GM18861 (cell line): ENCODE measurements at regions not wholly inside any gene's neighbourhood (a gene's known extent, or its start where the extent isn't known, plus 50 kb on each side); places are given as distances from the start of the nearest gene placed in this dataset.
A peak's percentile ranks its signal among the peaks of the same experiment; 100 is the strongest.

Experiments used
- ATAC-seq: cut with Tn5 transposase; IDR thresholded peaks from one replicate; pipeline ENCODE4 v1.9.1; 2021; ENCODE audit not compliant: unreplicated experiment

GRCh38 chr10:6781133-6781770 is 201.2 kb upstream of the PRKCQ start:
- peak; percentile 71 for ATAC-seq

- no peak for ATAC-seq
Measured at GRCh38 chr10:6780008-6780677, 200.1 kb upstream of the PRKCQ start.

- ATAC-seq: no peak
Measured at GRCh38 chr10:6778992-6779701, 199.1 kb upstream of the PRKCQ start.

- no peak for ATAC-seq
Measured at GRCh38 chr10:6776170-6776569, 196.1 kb upstream of the PRKCQ start.

GRCh38 chr10:6774406-6774805 is 194.3 kb upstream of the PRKCQ start:
- no peak for ATAC-seq

- no peak for ATAC-seq
Measured at GRCh38 chr10:6771331-6771730, 191.3 kb upstream of the PRKCQ start.

GRCh38 chr10:6770846-6771245 is 190.8 kb upstream of the PRKCQ start:
- no peak for ATAC-seq

- ATAC-seq: no peak
Measured at GRCh38 chr10:6769704-6770417, 189.8 kb upstream of the PRKCQ start.

- ATAC-seq: no peak
Measured at GRCh38 chr10:6766131-6766801, 186.2 kb upstream of the PRKCQ start.

GRCh38 chr10:6763423-6763822 is 183.3 kb upstream of the PRKCQ start:
- no peak for ATAC-seq

- no peak for ATAC-seq
Measured at GRCh38 chr10:6763001-6763400, 182.9 kb upstream of the PRKCQ start.

- ATAC-seq: no peak
Measured at GRCh38 chr10:6759961-6760360, 179.9 kb upstream of the PRKCQ start.

- ATAC-seq: no peak
Measured at GRCh38 chr10:6757158-6757557, 177.1 kb upstream of the PRKCQ start.

- no peak for ATAC-seq
Measured at GRCh38 chr10:6756716-6757115, 176.6 kb upstream of the PRKCQ start.

GRCh38 chr10:6755781-6756460 is 175.8 kb upstream of the PRKCQ start:
- no peak for ATAC-seq

GRCh38 chr10:6753644-6754043 is 173.6 kb upstream of the PRKCQ start:
- no peak for ATAC-seq

- ATAC-seq: no peak
Measured at GRCh38 chr10:6751363-6751762, 171.3 kb upstream of the PRKCQ start.

- ATAC-seq: no peak
Measured at GRCh38 chr10:6748981-6749635, 169.0 kb upstream of the PRKCQ start.

- no peak for ATAC-seq
Measured at GRCh38 chr10:6748029-6748428, 168.0 kb upstream of the PRKCQ start.

GRCh38 chr10:6746782-6747181 is 166.7 kb upstream of the PRKCQ start:
- ATAC-seq: no peak
